Mammary epithelial cell (primary cell): ENCODE measurements at regions not wholly inside any gene's neighbourhood (a gene's known extent, or its start where the extent isn't known, plus 50 kb on each side); places are given as distances from the start of the nearest gene placed in this dataset.

ENCODE experiments used
- CTCF ChIP-seq, 2 donors: IDR thresholded peaks in 1 of 2; conservative IDR thresholded peaks in 1 of 2; 2 replicates each; pipeline ENCODE4 v1.5.1; 2011 to 2012; ENCODE audit warnings: inconsistent platforms in 2 of 2, low read length in 2 of 2, mild to moderate bottlenecking in 2 of 2, control low read depth in 1 of 2, low read depth in 1 of 2; ENCODE audit not compliant: insufficient read depth in 1 of 2; ENCODE audit errors: extremely low read depth in 1 of 2
- EZH2 ChIP-seq: IDR thresholded peaks from 2 replicates; pipeline ENCODE4 v1.6.1; 2012; ENCODE audit warnings: low read length, inconsistent platforms, borderline replicate concordance

GRCh38 chr2:150939087-150939486, 322.6 kb downstream of the RBM43 start:
- TF ChIP-seq EZH2: no peak
- TF ChIP-seq CTCF (conservative IDR thresholded peaks at IDR 0.05 in 1 of 2, IDR thresholded peaks at IDR 0.05 in 1 of 2; ENCODE audit: extremely low read depth in 1 of 2, insufficient read depth in 1 of 2, low read depth in 1 of 2, low read length in 2 of 2): no peak
